ENCODE measurements at regions not wholly inside any gene's neighbourhood (a gene's known extent, or its start where the extent isn't known, plus 50 kb on each side); places are given as distances from the start of the nearest gene placed in this dataset.

DNA sequence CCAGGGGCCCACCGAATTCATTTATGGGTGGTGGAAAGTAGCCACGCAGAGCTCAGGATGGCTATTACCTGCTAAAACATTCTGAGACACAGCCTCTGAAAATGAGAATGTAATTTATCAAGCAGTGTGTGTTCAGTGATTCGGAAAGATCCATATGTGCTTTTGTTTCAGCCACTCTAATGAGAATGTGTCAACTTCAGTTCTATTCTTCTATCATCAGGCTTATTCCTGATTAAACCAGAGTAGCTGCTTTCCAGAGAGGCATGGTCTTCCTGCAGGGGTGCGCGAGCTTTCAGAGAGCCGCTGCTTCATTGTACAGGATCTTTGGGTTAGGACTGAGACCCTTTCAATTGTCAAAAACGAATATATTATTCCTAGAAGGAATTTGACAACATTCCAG, 167.6 kb downstream of the OTUD1 start:
- TF ChIP-seq, protein P1, sequence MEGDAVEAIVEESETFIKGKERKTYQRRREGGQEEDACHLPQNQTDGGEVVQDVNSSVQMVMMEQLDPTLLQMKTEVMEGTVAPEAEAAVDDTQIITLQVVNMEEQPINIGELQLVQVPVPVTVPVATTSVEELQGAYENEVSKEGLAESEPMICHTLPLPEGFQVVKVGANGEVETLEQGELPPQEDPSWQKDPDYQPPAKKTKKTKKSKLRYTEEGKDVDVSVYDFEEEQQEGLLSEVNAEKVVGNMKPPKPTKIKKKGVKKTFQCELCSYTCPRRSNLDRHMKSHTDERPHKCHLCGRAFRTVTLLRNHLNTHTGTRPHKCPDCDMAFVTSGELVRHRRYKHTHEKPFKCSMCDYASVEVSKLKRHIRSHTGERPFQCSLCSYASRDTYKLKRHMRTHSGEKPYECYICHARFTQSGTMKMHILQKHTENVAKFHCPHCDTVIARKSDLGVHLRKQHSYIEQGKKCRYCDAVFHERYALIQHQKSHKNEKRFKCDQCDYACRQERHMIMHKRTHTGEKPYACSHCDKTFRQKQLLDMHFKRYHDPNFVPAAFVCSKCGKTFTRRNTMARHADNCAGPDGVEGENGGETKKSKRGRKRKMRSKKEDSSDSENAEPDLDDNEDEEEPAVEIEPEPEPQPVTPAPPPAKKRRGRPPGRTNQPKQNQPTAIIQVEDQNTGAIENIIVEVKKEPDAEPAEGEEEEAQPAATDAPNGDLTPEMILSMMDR (IDR thresholded peaks at IDR 0.05) = no peak
- TF ChIP-seq POLR2A (IDR thresholded peaks at IDR 0.05) = no peak
